ENCODE measurements at regions not wholly inside any gene's neighbourhood (a gene's known extent, or its start where the extent isn't known, plus 50 kb on each side); places are given as distances from the start of the nearest gene placed in this dataset.

DNA sequence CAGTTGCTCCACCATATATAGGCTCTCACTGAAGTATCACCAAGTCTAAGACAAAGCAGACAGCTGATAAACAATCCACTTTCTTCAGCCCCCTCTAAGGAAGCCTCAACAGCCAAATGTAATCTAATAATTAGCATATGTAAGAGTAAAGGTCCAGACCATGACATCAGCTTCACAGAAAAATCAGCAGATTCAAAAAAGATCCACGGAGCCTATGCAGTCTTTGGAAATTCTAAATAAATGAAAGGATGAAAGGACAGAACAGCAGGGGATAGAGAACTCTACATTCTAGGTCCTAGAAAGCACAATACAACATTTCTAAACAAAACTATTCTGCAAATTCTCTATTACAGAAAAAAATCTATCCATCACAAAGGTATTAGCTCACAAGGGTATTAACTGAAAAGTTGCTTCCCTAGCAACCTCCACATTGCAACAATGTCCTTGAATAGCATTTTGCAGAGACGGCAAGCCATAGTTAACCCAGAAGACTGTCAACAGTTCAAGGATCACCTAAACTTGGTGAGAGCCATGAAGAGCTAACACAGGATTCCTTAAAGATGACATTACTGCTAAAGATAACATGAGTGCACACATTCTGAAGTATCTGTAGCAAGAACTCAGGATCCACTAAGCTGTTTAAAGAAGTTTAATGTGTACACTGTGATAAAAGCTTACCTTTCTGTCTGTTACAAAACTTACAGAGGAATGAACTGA is 74.3 kb downstream of the SIPA1L2 start:
- no peak for DNase-seq (ENCODE audit: low read depth in 2 of 2)

DNA sequence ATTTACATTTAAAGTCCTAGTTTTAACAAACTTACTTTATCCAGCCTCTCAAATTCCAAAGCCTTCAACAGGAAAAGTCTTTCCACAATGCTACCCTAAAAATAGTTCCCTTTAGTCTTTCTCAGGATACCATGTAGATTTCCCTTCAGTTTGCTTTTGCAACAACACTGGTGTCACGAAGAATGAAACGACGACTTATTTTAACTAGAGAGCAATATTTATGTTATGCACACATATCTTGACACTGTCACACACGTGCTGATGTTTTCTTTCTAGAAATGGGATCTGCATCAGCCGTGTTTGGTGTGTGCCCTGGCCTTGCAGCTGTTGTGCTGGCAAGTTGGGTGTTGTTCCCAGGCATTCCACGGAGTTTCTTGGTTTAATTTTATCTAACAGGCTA is 75.5 kb downstream of the SIPA1L2 start:
- no peak for DNase-seq (ENCODE audit: low read depth in 2 of 2)

DNA sequence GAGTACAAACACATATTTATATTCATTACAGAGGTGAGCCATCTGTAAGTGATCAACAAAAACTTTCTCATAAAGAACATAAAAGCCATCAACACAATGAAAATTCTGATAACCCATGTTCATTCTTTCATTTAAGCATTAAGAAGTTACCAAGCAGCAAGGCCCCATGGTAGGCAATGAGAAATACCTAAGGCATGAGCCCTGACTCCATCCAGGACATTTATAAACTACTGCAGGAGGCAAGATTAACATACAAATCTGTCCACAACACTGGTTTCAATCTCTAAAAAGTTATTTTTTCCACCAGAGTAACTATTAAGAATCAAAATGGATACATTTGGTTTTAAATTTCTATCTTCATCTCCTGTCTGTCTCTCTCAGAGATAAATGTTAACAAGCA is 76.1 kb downstream of the SIPA1L2 start:
- DNase-seq (ENCODE audit: low read depth in 2 of 2): no peak

DNA sequence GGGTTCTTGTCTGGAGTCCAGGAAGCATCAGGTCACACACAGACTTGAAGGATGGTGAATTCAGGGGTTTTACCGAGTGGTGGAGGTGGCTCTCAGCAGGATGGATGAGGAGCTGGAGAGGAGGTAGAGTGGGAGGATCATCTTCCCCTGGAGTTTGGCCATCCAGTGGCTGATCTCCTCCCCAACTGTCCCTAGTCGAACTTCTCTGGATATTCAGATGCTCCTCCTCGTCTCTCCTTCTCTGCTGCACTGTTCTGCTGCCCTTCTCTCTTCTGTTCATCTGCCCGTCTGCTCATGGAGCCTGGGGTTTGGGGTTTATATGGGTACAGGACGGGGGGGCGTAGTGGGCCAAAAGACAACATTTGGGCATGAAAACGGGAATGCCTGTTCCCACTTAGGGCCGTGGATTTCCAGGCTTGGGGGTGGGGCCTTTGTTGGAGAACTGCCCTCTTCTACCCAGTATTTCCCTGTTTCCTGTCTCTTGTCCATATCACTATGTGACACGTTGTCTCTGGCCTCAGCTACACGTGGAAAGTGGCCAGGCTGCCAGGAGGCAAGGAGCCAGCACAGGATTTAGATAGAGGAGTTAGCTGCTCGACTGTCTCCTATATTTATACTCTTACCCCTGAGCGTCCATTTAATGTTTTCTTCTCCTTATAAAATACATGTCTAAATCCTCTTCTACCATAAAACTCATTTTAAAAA is 76.7 kb downstream of the SIPA1L2 start:
- no peak for DNase-seq (ENCODE audit: low read depth in 2 of 2)

DNA sequence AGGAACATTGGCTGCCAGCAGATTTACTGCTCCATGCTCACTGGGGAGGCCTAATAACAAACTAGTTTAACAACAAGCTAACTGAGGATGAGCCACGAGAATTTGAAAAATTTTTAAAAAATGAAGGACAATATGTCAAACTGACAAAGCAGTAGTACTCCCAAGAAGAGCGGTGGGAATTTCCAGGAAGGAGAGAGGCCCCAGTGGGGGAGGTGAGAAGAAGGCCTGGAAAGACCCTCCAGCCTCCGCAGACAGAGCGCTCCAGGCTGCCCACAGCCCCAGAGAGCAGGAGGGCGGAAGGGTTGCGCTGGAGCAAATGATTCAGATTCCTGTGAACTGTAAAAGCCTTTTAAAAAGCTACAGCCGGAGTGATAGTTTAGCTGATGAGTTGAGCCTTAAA is 78.5 kb downstream of the SIPA1L2 start:
- no peak for DNase-seq (ENCODE audit: low read depth in 2 of 2)

DNA sequence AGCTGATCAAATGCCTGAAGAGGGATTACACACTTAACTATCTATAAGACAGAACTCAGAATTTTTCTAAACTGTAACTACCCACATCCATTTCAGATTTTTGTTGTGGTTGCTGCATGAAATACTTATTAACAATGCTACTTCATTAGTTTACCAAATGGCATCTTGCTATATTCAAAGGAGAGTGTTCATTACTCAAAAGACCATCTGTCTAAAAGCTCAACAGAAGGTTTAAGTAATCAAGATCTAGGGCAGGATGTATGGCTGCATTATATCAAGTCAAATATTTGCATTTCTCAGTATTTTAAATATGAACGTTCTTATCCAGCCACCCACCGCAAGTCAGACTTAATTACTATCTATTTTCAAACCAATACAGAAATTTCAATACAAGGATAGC is 79.9 kb downstream of the SIPA1L2 start:
- DNase-seq (ENCODE audit: low read depth in 2 of 2): no peak

DNA sequence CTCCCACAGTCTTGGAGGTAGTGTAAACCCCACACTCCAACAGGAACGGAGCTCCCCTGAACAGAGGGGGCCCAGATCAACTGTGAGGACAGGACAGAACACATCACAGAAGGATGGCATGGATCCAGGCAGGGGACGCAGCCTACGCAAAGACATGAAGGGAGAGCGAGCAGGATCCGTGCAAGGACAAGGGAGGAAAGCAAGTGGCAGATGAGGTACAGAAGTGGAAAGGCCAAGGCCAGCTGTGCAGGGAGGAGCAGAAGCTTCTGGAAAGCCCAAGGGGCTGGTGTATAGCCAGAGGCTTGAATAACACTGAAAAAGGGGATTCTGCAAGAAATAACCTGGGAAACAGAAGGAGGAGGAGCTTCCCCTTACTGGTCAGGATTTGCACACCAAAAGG is 81.2 kb downstream of the SIPA1L2 start:
- DNase-seq (ENCODE audit: low read depth in 2 of 2): no peak

DNA sequence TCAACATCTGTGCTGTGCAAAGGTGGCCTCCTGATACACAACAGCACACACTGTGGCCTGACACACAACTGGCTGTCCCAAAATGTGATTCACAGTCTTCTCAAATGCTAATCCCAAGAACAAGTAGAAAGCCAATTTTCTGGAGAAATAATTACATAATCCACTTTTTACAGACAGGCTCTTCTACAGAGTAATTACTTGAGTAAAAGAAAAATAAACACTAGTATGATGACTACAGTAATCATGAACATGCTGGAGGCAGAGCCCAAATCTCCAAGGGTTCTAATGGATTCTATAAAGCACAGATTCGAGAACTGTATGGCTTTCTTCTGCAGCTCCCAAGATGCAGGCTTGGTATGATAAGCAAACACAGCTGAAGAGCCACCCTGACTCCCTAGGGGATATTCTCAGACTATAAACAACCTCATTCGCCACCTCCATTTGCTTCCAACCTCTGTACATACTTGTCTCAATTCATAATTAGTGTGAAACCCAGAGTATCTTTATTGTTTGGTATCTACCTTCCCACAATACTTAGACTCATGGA is 81.9 kb downstream of the SIPA1L2 start:
- no peak for DNase-seq (ENCODE audit: low read depth in 2 of 2)

DNA sequence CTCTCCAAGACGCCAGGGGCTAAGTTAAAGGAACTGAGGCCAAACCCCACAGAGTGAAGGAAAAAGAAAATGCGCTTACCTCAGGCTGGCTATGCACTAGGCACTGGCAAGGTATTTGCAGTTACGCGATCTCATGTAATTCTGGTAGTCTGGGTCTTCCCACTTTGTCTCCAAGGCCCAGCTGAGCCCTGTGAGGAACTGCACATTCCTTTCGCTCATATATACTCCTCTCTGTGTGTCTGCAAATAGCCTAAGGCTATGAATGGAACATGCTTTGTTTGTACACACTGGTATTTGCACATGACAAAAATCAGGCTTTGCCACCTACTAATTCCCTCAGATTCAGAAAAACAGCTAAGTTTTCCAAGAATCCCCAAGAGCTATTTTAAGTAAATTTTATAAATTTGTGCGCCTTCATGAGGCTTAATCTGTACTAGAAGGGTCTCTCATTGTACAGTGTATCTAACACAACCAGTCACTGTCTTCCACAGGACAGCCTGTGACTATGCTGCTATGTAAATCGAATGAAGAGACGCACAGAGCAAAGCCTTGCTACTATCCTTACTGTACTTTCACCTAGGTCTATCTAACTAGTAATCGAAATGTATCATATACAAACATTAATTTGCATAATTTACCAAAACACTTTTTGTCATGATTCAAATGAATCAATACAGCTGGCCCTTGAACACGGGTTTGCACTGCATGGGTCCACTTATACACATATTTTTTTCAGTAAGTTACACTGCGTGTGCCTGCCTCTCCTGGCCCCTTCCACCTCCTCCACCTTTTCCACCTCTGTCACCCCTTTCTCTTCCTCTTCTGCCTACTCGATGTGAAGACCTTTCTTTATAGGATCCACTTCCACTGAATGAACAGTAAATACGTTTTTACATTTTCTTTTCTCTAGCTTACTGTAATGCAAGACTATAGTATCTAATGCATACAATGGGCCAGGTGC is 87.0 kb downstream of the SIPA1L2 start:
- DNase-seq (ENCODE audit: low read depth in 2 of 2): no peak

DNA sequence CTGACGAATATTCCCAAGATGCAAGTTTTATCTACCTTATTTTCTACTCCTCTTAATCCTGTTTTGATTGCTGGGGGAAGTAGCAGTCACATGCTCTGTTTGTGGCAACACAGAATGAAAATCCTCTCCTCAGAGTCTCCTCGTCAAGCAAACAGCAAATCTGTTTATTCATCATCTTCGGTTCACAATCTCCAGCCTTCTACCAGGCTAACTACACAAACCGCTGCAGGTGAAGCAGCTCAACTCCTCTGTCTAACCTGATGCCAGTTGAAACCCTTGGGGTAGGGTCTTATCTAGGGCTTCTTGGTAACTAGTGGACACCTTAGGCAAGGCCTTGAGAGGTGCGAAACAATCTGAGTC is 91.0 kb downstream of the SIPA1L2 start:
- no peak for DNase-seq (ENCODE audit: low read depth in 2 of 2)

DNA sequence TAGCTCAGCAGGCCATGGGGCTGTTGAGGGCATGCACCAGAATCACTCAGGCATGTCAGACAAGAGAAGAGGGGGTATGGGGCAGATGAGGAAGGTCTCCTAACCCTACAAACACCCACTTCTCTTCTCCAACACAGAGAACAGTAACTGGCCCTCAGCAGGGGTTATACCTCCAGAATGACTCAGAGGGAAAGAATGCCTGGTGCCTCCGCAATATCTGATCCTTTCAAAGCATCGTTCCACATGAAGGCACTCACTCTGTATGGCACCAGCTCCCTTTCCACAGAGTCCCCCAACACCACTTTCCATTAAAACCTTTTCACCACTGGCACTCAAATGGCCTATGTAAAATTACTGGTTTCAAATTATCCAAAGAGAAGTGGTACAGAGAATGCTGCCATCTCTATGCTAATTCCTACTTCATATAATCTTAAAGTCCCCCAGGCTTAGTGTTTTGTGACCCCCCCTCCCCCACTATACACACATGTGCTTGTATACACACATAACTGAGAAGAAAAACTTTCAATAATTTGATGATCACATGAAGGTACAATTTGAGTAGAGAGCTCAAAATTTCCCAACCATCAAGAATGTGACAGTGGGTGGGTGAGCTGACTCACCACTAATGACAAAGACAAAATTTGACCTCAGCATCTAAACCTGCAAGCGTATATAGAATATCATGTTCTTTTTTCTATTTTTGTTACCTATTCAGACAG is 91.5 kb downstream of the SIPA1L2 start:
- DNase-seq (ENCODE audit: low read depth in 2 of 2): no peak

DNA sequence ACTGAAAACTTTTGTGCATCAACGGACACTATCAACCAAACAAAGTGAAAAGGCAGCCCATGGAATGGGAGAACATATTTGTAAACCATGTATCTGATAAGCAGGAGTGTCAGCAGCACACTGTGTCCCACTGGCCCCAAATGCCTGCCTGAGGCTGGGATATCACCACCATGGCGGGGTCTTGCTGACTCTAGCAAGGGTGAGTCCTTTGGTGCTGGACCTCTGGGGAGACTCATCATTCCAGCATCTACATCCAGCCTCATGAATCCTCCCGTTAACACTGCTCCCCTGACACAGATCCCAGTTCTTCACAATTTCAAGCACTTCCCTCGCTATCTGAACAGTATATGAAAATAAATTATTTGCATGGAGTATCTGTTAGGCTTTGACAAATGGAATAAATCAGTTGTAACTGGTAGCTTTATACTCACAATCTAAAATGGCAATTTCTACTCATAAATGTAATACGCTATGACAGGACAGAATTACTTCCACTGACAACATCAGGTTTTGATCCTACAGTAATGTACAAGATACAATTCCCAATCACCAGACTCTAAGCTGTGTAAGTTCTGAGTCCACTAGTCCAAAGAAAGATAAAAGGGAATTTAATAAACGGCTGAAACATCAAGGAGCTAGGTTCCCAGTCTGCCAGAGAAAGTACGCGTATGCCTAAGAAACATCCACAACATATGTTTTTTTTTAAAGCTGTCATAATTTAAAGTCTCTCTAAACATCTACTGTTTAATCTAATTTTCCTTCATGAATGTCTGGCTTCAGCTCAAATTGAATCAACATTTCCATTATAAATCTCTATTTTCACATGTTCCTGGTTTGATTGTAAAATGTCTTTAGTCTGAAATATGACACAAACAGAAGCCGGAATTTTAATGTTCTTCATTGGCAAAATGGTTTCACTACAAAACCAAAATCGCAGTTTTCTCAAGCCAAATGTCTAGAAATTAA is 95.1 kb downstream of the SIPA1L2 start:
- no peak for DNase-seq (ENCODE audit: low read depth in 2 of 2)

DNA sequence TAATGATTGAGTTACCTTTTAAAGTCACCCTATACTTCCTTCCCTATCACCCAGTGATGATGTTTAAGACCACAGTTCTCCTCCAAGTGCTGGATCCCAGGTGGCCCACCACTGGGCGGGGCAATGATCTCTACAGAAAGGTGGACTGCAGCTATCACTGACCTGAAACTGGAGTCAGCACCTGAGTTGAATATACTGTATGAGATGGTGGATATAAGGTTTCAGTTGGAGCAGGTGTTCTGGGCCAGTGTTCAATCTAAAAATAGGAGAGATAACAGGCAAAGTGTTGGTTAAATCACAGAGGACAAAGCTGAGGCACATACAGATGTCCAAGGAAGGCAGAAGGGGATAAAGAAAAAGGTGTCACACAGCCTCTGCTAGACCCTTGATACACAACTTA is 96.6 kb downstream of the SIPA1L2 start:
- no peak for DNase-seq (ENCODE audit: low read depth in 2 of 2)

DNA sequence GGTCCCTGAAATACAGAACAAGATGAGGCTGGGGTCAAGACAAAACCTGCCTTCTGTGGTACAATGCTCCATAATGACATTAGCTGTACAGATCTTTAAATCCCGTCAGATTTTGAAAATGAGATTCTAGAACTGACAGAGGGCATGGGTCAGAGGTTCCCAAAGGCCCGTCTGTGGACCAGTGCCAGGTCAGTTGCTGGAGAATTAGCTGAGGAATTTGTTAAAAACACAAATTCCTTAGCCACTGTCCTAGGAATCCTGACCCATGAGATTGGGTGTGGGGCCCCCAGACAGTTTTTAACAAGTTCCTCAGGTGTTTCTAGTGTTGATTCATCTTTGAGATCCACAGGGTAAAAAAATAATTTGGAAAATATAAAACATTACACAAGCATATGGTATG is 97.0 kb downstream of the SIPA1L2 start:
- DNase-seq (ENCODE audit: low read depth in 2 of 2): no peak

DNA sequence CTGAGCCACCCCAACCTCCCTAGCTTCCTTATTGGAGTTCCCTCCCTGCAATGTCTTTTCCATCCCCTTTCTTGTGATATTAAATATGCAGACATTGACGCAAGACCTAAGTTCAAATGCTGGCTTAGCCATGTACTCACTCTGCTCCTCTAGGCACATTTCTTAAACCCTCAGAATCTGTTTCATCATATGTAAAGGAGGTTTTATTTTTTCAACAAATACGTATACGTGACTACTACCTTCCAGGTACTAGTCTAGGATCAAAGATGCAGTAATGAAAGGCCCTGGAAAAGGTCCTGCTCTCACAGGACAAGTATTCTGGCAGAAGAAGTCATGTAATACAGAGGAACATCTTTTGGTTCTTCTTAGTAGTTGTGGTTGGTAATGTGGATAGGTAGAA is 98.6 kb downstream of the SIPA1L2 start:
- DNase-seq (ENCODE audit: low read depth in 2 of 2): no peak

DNA sequence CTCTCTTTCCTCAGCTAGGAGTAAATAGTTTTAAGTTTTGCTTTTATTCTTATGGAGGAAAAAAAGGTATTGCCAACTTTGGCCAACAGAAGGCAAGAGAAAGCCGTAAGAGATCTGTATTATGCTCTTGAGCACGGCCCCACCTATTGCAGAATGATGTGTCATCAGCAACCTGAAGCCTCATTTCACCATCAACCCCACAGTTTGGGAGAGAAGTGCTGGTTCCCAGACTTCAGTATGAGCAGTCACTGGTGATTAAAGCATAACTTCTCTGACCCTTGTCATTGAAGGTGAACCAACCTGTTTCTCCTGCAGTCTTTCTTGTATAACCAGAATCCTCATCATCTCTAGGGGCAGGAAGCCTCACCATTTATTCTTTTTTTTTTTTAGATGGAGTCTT is 100.2 kb downstream of the SIPA1L2 start:
- no peak for DNase-seq (ENCODE audit: low read depth in 2 of 2)

DNA sequence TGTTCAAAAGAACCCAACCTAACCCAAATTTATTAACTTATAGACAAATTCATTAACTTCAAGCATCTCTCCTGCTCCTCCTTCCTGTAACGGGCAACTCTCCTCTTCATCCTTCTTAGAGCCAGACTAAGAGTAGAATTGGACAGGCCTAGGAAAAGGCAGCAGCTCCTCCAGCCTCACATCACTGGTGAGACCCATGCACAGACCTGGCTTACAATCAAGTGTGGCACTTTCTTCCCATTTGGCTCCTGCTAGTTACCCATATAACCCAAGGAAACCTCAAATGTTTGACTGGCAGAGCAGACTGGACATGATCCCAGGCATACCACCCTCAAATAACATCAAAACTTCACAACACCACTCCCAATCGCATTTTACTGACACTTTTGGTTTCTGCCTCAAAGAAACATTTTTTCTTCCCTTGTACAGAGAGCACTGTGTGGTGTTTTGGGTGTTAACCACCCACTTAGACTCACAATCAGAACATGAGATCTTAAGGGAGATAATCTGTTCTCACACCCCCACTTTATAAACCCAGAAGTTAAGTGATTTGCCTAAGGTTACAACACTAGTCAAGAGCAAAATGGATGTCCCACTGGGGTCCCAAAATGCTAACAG is 101.4 kb downstream of the SIPA1L2 start:
- DNase-seq (ENCODE audit: low read depth in 2 of 2): no peak

DNA sequence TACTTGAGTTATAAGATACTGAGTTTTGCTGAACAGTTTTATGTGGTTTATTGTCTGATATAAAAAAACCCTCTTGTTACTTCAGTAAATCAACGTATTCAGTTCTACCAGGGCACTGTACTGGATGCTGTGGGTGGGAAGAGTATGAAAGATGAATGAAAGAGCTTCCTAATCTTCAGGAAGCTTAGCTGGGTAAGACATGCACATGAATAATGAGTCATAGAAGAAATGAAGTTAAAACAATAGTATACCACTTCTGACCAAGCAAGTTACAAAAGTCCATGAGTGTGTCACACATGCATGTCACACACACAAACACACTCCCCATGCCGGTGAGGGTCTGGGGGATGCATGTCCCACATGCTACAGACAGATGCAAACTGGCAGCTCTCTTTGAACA is 105.9 kb downstream of the SIPA1L2 start:
- no peak for DNase-seq (ENCODE audit: low read depth in 2 of 2)

DNA sequence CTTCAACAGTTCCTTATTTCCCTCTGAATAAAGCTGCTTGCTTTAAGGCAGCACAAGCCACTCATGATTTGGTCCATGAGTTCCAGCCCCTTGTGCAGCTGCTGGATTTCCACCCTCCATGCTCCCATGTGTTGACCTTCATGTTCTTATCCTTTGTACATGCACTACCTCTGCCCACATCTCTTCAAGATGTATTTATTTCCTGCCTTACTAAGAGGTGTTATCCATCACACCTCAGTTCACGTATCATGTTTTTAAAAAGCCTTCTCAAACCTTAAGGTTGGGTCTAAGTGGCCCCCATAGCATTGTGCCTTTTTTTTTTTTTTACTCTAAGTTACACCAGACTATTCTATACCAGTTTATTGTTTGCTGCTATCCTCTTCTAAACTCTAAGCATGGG is 107.7 kb downstream of the SIPA1L2 start:
- no peak for DNase-seq (ENCODE audit: low read depth in 2 of 2)

DNA sequence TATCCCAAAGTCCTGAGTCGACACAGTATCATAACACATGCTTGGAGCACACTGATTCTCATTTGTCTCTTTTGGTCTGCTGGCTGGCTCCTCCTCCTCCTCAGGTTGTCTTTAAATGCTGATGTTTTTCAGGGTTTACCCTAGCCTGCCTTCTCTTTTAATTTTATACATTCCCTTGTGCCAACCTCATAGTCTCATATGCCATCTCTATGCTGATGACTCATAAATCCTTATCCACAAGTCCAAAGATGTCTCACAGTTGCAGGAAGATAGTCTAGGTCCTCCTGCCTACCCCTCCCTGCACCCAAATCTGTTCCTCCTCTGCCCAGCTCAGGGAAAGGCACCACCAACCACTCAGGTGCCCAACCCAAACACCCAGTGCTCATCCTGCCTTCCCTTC is 108.3 kb downstream of the SIPA1L2 start:
- no peak for DNase-seq (ENCODE audit: low read depth in 2 of 2)
